ENCODE measurements at regions not wholly inside any gene's neighbourhood (a gene's known extent, or its start where the extent isn't known, plus 50 kb on each side); places are given as distances from the start of the nearest gene placed in this dataset.

DNA sequence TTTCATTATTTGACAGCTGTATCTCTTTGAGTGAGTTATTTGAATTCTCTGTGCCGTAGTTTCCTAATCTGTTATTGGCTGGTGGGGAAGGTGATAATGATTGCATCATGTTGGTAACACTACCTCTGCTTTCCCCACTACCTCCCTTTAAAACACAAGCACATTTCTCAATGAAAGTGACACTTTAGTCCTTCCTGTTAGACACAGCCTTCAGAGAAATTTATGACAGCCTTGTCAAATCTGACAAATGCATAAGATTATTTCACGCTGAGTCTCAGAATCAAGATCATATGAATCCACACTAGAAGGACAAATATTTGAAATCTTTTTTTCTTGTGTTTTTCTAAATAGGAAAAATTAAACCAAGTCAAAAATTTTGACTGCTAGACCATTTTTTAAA is 896.1 kb downstream of the CENPC start:
- Histone ChIP-seq H3K4me2 (ENCODE audit: low read depth, low read length, poor library complexity, severe bottlenecking) (no peak overlapping the region), H3K4me3 (ENCODE audit: insufficient read depth, low read length, poor library complexity, severe bottlenecking) (no peak overlapping the region), H3K79me2 (ENCODE audit: insufficient read depth, low read length) (no peaks in the 10 kb centered on the region), H3K9me3 (ENCODE audit: insufficient read depth, low read length) (no peaks in the 10 kb centered on the region), H3K9ac (ENCODE audit: low read length) (no peak overlapping the region), H4K20me1 (ENCODE audit: low read depth, low read length) (no peaks in the 10 kb centered on the region), H2AFZ (ENCODE audit: low read depth, low read length, severe bottlenecking) (no peak overlapping the region), H3K9me2 (replicated peaks; ENCODE audit: insufficient read depth, low read length) (no peaks in the 10 kb centered on the region), H3F3A (ENCODE audit: insufficient read depth) (no peaks in the 10 kb centered on the region), H3K27ac (ENCODE audit: low read depth, low read length) (no peak overlapping the region), H3K27me3 (ENCODE audit: low read length) (no peaks in the 10 kb centered on the region), H3K36me3 (ENCODE audit: low read length) (no peaks in the 10 kb centered on the region)
- TF ChIP-seq, protein P1, sequence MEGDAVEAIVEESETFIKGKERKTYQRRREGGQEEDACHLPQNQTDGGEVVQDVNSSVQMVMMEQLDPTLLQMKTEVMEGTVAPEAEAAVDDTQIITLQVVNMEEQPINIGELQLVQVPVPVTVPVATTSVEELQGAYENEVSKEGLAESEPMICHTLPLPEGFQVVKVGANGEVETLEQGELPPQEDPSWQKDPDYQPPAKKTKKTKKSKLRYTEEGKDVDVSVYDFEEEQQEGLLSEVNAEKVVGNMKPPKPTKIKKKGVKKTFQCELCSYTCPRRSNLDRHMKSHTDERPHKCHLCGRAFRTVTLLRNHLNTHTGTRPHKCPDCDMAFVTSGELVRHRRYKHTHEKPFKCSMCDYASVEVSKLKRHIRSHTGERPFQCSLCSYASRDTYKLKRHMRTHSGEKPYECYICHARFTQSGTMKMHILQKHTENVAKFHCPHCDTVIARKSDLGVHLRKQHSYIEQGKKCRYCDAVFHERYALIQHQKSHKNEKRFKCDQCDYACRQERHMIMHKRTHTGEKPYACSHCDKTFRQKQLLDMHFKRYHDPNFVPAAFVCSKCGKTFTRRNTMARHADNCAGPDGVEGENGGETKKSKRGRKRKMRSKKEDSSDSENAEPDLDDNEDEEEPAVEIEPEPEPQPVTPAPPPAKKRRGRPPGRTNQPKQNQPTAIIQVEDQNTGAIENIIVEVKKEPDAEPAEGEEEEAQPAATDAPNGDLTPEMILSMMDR (IDR thresholded peaks at IDR 0.05; ENCODE audit: insufficient read depth, low read length, poor library complexity, severe bottlenecking), result no peak
- TF ChIP-seq EZH2phosphoT487 (conservative IDR thresholded peaks at IDR 0.05; ENCODE audit: low read length), result no peak

DNA sequence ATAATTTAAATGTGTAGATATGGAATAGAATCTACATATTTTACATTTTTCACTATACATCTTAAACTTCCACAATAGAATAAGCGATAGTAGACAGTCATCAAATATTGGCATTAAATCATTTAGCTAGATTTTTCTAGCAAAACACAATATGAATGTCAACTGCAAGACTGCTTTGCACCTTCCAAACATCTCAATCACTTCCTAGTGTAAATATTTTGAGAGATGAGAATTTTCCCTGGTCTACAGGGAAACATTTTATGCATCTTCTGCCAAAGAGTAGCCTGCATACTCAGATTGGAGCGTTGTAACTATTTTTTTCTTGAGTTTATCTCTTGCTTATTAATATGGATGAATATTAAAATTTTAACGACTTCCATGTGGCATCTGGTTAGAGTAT is 897.4 kb downstream of the CENPC start:
- no peaks in the 10 kb centered on the region for H3K9me3 ChIP-seq (ENCODE audit: insufficient read depth, low read length)
- no peaks in the 10 kb centered on the region for H3K79me2 ChIP-seq (ENCODE audit: insufficient read depth, low read length)
- no peak overlapping the region for H3K4me2 ChIP-seq (ENCODE audit: low read depth, low read length, poor library complexity, severe bottlenecking)
- H3K27me3 ChIP-seq (ENCODE audit: low read length), result no peaks in the 10 kb centered on the region
- H4K20me1 ChIP-seq (ENCODE audit: low read depth, low read length), result no peaks in the 10 kb centered on the region
- H3K4me3 ChIP-seq (ENCODE audit: insufficient read depth, low read length, poor library complexity, severe bottlenecking), result no peak overlapping the region
- H3K9me2 ChIP-seq (replicated peaks; ENCODE audit: insufficient read depth, low read length), result no peaks in the 10 kb centered on the region
- no peaks in the 10 kb centered on the region for H3F3A ChIP-seq (ENCODE audit: insufficient read depth)
- H3K9ac ChIP-seq (ENCODE audit: low read length), result no peak overlapping the region
- H3K36me3 ChIP-seq (ENCODE audit: low read length), result no peaks in the 10 kb centered on the region
- no peak overlapping the region for H3K27ac ChIP-seq (ENCODE audit: low read depth, low read length)
- no peak overlapping the region for H2AFZ ChIP-seq (ENCODE audit: low read depth, low read length, severe bottlenecking)
- TF ChIP-seq, protein P1 (IDR thresholded peaks at IDR 0.05; ENCODE audit: insufficient read depth, low read length, poor library complexity, severe bottlenecking), result no peak
- TF ChIP-seq EZH2phosphoT487 (conservative IDR thresholded peaks at IDR 0.05; ENCODE audit: low read length), result no peak

DNA sequence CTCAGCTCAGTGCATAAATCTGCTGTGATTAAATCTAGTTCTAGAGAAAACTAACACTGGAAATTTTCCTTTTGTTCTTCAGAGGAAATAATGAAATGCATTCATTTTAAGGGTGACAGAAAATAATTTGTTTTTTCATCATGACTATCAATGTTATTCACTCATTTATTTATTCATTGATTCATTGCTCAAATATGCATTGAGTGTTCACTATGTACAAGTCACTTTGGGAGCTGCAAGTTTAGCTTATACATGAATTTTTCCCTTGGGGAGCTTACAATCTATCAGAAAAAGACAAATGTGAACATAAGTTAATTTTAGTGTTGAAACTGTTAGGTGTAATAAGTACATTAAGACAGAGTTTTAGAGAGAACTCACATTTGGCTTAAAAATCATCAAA is 897.8 kb downstream of the CENPC start:
- no peak for TF ChIP-seq EZH2phosphoT487 (conservative IDR thresholded peaks at IDR 0.05; ENCODE audit: low read length)
- TF ChIP-seq, protein P1 (IDR thresholded peaks at IDR 0.05; ENCODE audit: insufficient read depth, low read length, poor library complexity, severe bottlenecking), result no peak
- Histone ChIP-seq H3K9ac (ENCODE audit: low read length) (no peak overlapping the region), H3K4me2 (ENCODE audit: low read depth, low read length, poor library complexity, severe bottlenecking) (no peak overlapping the region), H4K20me1 (ENCODE audit: low read depth, low read length) (no peaks in the 10 kb centered on the region), H3K36me3 (ENCODE audit: low read length) (no peaks in the 10 kb centered on the region), H2AFZ (ENCODE audit: low read depth, low read length, severe bottlenecking) (no peak overlapping the region), H3K27me3 (ENCODE audit: low read length) (no peaks in the 10 kb centered on the region), H3K9me3 (ENCODE audit: insufficient read depth, low read length) (no peaks in the 10 kb centered on the region), H3K27ac (ENCODE audit: low read depth, low read length) (no peak overlapping the region), H3K4me3 (ENCODE audit: insufficient read depth, low read length, poor library complexity, severe bottlenecking) (no peak overlapping the region), H3K79me2 (ENCODE audit: insufficient read depth, low read length) (no peaks in the 10 kb centered on the region), H3K9me2 (replicated peaks; ENCODE audit: insufficient read depth, low read length) (no peaks in the 10 kb centered on the region), H3F3A (ENCODE audit: insufficient read depth) (no peaks in the 10 kb centered on the region)

All from SU-DHL-6 (cell line).